ENCODE measurements at regions not wholly inside any gene's neighbourhood (a gene's known extent, or its start where the extent isn't known, plus 50 kb on each side); places are given as distances from the start of the nearest gene placed in this dataset.

DNA sequence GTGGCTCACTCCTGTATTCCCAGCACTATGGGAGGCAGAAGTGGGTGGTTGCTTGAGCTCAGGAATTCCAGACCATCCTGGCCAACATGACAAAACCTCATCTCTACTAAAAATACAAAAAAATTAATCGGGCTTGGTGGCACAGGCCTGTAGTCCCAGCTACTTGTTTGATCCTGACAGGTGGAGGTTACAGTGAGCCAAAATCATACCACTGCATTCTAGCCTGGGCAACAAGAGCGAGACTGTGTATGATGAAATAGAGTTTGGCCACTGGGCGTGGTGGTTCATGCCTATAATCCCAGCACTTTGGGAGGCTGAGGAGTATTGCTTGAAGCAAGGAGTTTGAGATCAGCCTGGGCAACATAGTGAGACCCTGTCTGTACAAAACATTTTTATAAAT lies 173.3 kb downstream of the TANC2 start:
- Histone ChIP-seq H3K27me3 (ENCODE audit: insufficient read depth, insufficient read length) (no peaks in the 10 kb centered on the region), H3K9ac (ENCODE audit: insufficient read length, low read depth) (no peak overlapping the region), H3K4me3 (ENCODE audit: insufficient read length, low read depth) (no peak overlapping the region), H3K4me1 (ENCODE audit: insufficient read depth, insufficient read length) (no peaks in the 10 kb centered on the region), H3K9me3 (ENCODE audit: insufficient read depth, low read length) (no peaks in the 10 kb centered on the region), H3K36me3 (ENCODE audit: insufficient read depth, insufficient read length, low read length) (no peaks in the 10 kb centered on the region)
- TF ChIP-seq YY1 (IDR thresholded peaks at IDR 0.05; ENCODE audit: insufficient read depth, insufficient read length), result no peak
- TF ChIP-seq ZNF274 (IDR thresholded peaks at IDR 0.05; ENCODE audit: low read depth, low read length), result no peak
- no peak for TF ChIP-seq SUZ12 (IDR thresholded peaks at IDR 0.05; ENCODE audit: extremely low read depth, insufficient read depth, insufficient read length)
- DNase-seq (ENCODE audit: low read depth, low spot score), result no peak

DNA sequence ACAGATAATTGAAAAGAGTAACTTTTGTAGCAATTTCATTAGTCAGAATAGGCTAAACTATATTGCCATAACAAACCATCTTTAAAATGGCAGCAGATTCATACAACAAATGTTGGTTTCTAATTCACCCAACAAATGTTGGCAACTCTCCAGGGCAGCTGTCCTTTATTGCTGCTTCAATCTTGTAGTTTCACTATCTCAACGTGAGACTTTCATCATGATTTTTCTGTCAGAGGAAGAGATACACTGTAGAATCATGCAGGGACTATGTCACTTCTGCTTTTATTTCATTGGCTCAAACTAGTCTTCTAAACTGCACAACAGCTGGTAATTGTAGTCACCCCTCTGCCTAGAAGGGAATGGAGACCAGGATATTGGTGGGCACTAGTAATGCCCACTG lies 174.2 kb downstream of the TANC2 start:
- TF ChIP-seq SUZ12 (IDR thresholded peaks at IDR 0.05; ENCODE audit: extremely low read depth, insufficient read depth, insufficient read length) (no peak), ZNF274 (IDR thresholded peaks at IDR 0.05; ENCODE audit: low read depth, low read length) (no peak), YY1 (IDR thresholded peaks at IDR 0.05; ENCODE audit: insufficient read depth, insufficient read length) (no peak)
- Histone ChIP-seq H3K9me3 (ENCODE audit: insufficient read depth, low read length) (no peaks in the 10 kb centered on the region), H3K4me1 (ENCODE audit: insufficient read depth, insufficient read length) (no peaks in the 10 kb centered on the region), H3K9ac (ENCODE audit: insufficient read length, low read depth) (no peak overlapping the region), H3K36me3 (ENCODE audit: insufficient read depth, insufficient read length, low read length) (no peaks in the 10 kb centered on the region), H3K27me3 (ENCODE audit: insufficient read depth, insufficient read length) (no peaks in the 10 kb centered on the region), H3K4me3 (ENCODE audit: insufficient read length, low read depth) (no peak overlapping the region)
- no peak for DNase-seq (ENCODE audit: low read depth, low spot score)

DNA sequence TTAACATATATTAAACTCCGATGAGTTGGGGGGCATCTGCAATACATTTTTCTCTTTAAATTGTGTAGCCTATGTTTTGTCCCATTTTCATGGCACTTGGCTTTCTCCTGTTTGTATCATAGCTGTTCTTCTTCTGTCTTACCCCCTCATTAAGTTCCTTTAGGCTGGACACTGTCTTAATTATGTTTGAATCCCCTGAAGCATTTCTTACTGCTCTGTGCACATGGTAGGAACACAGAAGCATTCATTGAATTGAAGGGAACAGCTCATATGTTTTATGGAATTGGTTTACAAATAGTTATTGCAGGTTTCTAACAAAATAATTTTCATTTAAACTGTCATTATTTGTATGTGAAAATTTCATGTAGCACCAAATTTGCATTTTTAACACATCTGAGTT lies 176.8 kb downstream of the TANC2 start:
- H3K36me3 ChIP-seq (ENCODE audit: insufficient read depth, insufficient read length, low read length), result no peaks in the 10 kb centered on the region
- H3K9ac ChIP-seq (ENCODE audit: insufficient read length, low read depth), result no peak overlapping the region
- no peaks in the 10 kb centered on the region for H3K4me1 ChIP-seq (ENCODE audit: insufficient read depth, insufficient read length)
- no peak overlapping the region for H3K4me3 ChIP-seq (ENCODE audit: insufficient read length, low read depth)
- H3K9me3 ChIP-seq (ENCODE audit: insufficient read depth, low read length), result no peaks in the 10 kb centered on the region
- DNase-seq (ENCODE audit: low read depth, low spot score), result no peak
- no peak for TF ChIP-seq SUZ12 (IDR thresholded peaks at IDR 0.05; ENCODE audit: extremely low read depth, insufficient read depth, insufficient read length)
- no peak for TF ChIP-seq YY1 (IDR thresholded peaks at IDR 0.05; ENCODE audit: insufficient read depth, insufficient read length)
- TF ChIP-seq ZNF274 (IDR thresholded peaks at IDR 0.05; ENCODE audit: low read depth, low read length), result no peak
- H3K27me3 ChIP-seq (ENCODE audit: insufficient read depth, insufficient read length), result no peaks in the 10 kb centered on the region

- H3K9me3 ChIP-seq (ENCODE audit: insufficient read depth, low read length), result no peaks in the 10 kb centered on the region
- DNase-seq (ENCODE audit: low read depth, low spot score), result no peak
- H3K27me3 ChIP-seq (ENCODE audit: insufficient read depth, insufficient read length), result no peaks in the 10 kb centered on the region
- H3K4me3 ChIP-seq (ENCODE audit: insufficient read length, low read depth), result no peak overlapping the region
- H3K9ac ChIP-seq (ENCODE audit: insufficient read length, low read depth), result no peak overlapping the region
- TF ChIP-seq ZNF274 (IDR thresholded peaks at IDR 0.05; ENCODE audit: low read depth, low read length), result no peak
- no peak for TF ChIP-seq SUZ12 (IDR thresholded peaks at IDR 0.05; ENCODE audit: extremely low read depth, insufficient read depth, insufficient read length)
- no peak for TF ChIP-seq YY1 (IDR thresholded peaks at IDR 0.05; ENCODE audit: insufficient read depth, insufficient read length)
- H3K4me1 ChIP-seq (ENCODE audit: insufficient read depth, insufficient read length), result no peaks in the 10 kb centered on the region
- no peaks in the 10 kb centered on the region for H3K36me3 ChIP-seq (ENCODE audit: insufficient read depth, insufficient read length, low read length)
Measured at GRCh38 chr17:63150490-63150889, 184.5 kb downstream of the TANC2 start.

DNA sequence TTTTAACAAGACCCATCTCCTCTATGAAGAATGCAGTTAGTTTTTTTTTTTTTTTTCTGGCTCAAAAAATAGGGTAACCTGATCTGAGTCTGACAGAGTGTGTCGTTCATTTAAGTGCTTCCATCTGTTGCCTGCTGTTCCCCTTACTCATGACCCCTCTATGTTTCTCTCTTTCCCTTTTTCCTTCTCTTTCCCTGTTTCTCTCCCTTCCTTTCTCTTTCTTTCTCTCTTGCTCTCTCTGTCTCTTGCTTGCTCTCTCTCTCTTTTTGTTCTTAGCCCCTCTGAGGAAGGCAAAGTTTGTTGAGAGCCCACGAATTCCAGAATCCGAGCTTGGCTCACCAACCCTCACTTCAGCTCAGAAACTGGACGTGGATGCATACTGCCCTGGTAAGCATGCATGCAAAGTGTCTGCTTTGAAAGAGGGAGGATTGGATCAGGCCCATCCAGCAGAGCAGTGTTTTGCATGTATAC lies 185.0 kb downstream of the TANC2 start:
- no peak for DNase-seq (ENCODE audit: low read depth, low spot score)
- H3K4me1 ChIP-seq (ENCODE audit: insufficient read depth, insufficient read length), result no peaks in the 10 kb centered on the region
- no peaks in the 10 kb centered on the region for H3K9me3 ChIP-seq (ENCODE audit: insufficient read depth, low read length)
- H3K27me3 ChIP-seq (ENCODE audit: insufficient read depth, insufficient read length), result no peaks in the 10 kb centered on the region
- H3K4me3 ChIP-seq (ENCODE audit: insufficient read length, low read depth), result no peak overlapping the region
- TF ChIP-seq ZNF274 (IDR thresholded peaks at IDR 0.05; ENCODE audit: low read depth, low read length), result no peak
- no peak for TF ChIP-seq YY1 (IDR thresholded peaks at IDR 0.05; ENCODE audit: insufficient read depth, insufficient read length)
- no peak for TF ChIP-seq SUZ12 (IDR thresholded peaks at IDR 0.05; ENCODE audit: extremely low read depth, insufficient read depth, insufficient read length)
- no peaks in the 10 kb centered on the region for H3K36me3 ChIP-seq (ENCODE audit: insufficient read depth, insufficient read length, low read length)
- no peak overlapping the region for H3K9ac ChIP-seq (ENCODE audit: insufficient read length, low read depth)

DNA sequence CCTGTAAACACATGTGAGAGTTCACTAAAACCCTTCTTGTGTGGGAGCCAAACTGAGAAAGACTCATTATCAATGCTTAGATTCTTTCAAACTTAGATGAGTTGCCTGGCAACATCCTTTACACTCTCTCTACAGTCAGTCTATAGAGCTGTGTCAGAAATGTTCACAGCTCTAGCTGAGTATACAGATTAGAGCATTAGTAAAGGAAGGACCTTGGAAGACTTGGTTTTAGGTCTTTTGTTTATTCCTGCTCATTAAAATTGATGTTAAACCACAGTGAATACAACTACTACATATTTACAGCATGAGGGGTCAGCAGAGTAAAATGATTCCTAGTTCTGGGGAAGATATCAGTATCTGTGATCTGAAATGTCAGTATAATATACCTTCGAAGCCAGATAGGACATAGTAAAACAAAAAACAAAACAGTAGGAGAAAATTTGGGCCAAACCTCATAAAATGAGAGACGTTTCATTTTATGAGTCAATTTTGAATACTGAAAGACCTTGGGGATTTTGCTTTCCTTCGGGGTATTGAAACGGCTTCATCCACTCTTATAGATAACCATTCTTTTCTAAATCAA lies 186.0 kb downstream of the TANC2 start:
- Histone ChIP-seq H3K9ac (ENCODE audit: insufficient read length, low read depth) (no peak overlapping the region), H3K4me1 (ENCODE audit: insufficient read depth, insufficient read length) (no peaks in the 10 kb centered on the region), H3K36me3 (ENCODE audit: insufficient read depth, insufficient read length, low read length) (no peaks in the 10 kb centered on the region), H3K4me3 (ENCODE audit: insufficient read length, low read depth) (no peak overlapping the region), H3K9me3 (ENCODE audit: insufficient read depth, low read length) (no peaks in the 10 kb centered on the region), H3K27me3 (ENCODE audit: insufficient read depth, insufficient read length) (no peaks in the 10 kb centered on the region)
- TF ChIP-seq SUZ12 (IDR thresholded peaks at IDR 0.05; ENCODE audit: extremely low read depth, insufficient read depth, insufficient read length), result no peak
- no peak for TF ChIP-seq ZNF274 (IDR thresholded peaks at IDR 0.05; ENCODE audit: low read depth, low read length)
- no peak for TF ChIP-seq YY1 (IDR thresholded peaks at IDR 0.05; ENCODE audit: insufficient read depth, insufficient read length)
- DNase-seq (ENCODE audit: low read depth, low spot score), result no peak

DNA sequence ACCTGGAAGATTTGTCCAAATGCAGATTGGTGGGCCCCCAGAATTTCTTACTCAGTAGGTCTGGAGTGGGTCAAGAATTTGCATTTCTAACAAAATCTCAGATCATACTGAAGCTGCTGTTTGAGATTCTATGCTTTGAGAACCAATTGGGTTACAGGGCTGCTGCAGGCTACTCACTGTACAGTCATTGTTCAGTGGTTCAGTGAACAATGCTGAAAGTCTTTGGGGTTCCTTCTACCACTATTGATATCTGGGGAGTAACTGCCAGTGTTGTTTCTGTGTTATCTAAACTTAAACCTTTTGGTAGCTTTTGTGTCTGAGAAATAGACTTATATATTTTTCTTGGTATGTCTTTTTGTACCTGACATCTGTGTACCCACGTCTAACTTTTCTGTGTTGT lies 187.5 kb downstream of the TANC2 start:
- no peak for TF ChIP-seq SUZ12 (IDR thresholded peaks at IDR 0.05; ENCODE audit: extremely low read depth, insufficient read depth, insufficient read length)
- no peak for TF ChIP-seq ZNF274 (IDR thresholded peaks at IDR 0.05; ENCODE audit: low read depth, low read length)
- TF ChIP-seq YY1 (IDR thresholded peaks at IDR 0.05; ENCODE audit: insufficient read depth, insufficient read length), result no peak
- Histone ChIP-seq H3K36me3 (ENCODE audit: insufficient read depth, insufficient read length, low read length) (no peaks in the 10 kb centered on the region), H3K27me3 (ENCODE audit: insufficient read depth, insufficient read length) (no peaks in the 10 kb centered on the region), H3K9ac (ENCODE audit: insufficient read length, low read depth) (no peak overlapping the region), H3K4me1 (ENCODE audit: insufficient read depth, insufficient read length) (no peaks in the 10 kb centered on the region), H3K9me3 (ENCODE audit: insufficient read depth, low read length) (no peaks in the 10 kb centered on the region), H3K4me3 (ENCODE audit: insufficient read length, low read depth) (no peak overlapping the region)
- DNase-seq (ENCODE audit: low read depth, low spot score), result no peak

All from NT2/D1 (cell line).